ENCODE measurements at regions not wholly inside any gene's neighbourhood (a gene's known extent, or its start where the extent isn't known, plus 50 kb on each side); places are given as distances from the start of the nearest gene placed in this dataset.

- DNase-seq (ENCODE audit: low spot score) = no peak
- POLR2A ChIA-PET = no interaction called here
- no peak for ATAC-seq
- H3K36me3 Mint-ChIP-seq = no peaks in the 10 kb centered on the region
- H3K4me1 Mint-ChIP-seq = no peaks in the 10 kb centered on the region
- no peaks in the 10 kb centered on the region; the same call in 1 of the 2 replicates for H3K27me3 Mint-ChIP-seq (ENCODE audit: low read depth)
- no peak overlapping the region for H3K27ac Mint-ChIP-seq
- CTCF ChIA-PET = no interaction called here
- H3K4me3 Mint-ChIP-seq = no peak overlapping the region
- H3K9me3 Mint-ChIP-seq = peaks cover 11% of the 10 kb centered on the region
- TF ChIP-seq SMAD3 (CRISPR knock-in tag; IDR thresholded peaks at IDR 0.05; ENCODE audit: borderline replicate concordance) = no peak
- no peak for TF ChIP-seq NR3C1 (CRISPR knock-in tag; conservative IDR thresholded peaks at IDR 0.05; ENCODE audit: low read depth)
- no peak for TF ChIP-seq MAX (CRISPR knock-in tag; IDR thresholded peaks at IDR 0.05)
- TF ChIP-seq ETV6 (CRISPR knock-in tag; IDR thresholded peaks at IDR 0.05) = no peak
- no peak for TF ChIP-seq ZNF532 (CRISPR knock-in tag; IDR thresholded peaks at IDR 0.05; ENCODE audit: borderline replicate concordance)
- TF ChIP-seq ZNF232 (CRISPR knock-in tag; IDR thresholded peaks at IDR 0.05) = no peak
- no peak for TF ChIP-seq PRDM15 (CRISPR knock-in tag; IDR thresholded peaks at IDR 0.05)
- TF ChIP-seq USF1 (CRISPR knock-in tag; IDR thresholded peaks at IDR 0.05) = no peak
- no peak for TF ChIP-seq FOXP4 (CRISPR knock-in tag; IDR thresholded peaks at IDR 0.05)
Observed at GRCh38 chr6:6469074-6469473, 119.4 kb upstream of the LY86 start.

GRCh38 chr6:6470123-6470522 is 118.4 kb upstream of the LY86 start:
- ATAC-seq (no peak), DNase-seq (ENCODE audit: low spot score) (no peak)
- CTCF ChIA-PET = no interaction called here
- Mint-ChIP-seq H3K4me1 (no peaks in the 10 kb centered on the region), H3K27me3 (ENCODE audit: low read depth) (no peaks in the 10 kb centered on the region; the same call in 1 of the 2 replicates), H3K9me3 (peaks cover 11% of the 10 kb centered on the region), H3K4me3 (no peak overlapping the region), H3K27ac (no peak overlapping the region), H3K36me3 (no peaks in the 10 kb centered on the region)
- POLR2A ChIA-PET = no interaction called here
- TF ChIP-seq MAX (CRISPR knock-in tag; IDR thresholded peaks at IDR 0.05) (no peak), NR3C1 (CRISPR knock-in tag; conservative IDR thresholded peaks at IDR 0.05; ENCODE audit: low read depth) (no peak), EMX1 (CRISPR knock-in tag; IDR thresholded peaks at IDR 0.05) (no peak), NFYB (CRISPR knock-in tag; conservative IDR thresholded peaks at IDR 0.05; ENCODE audit: low read depth) (no peak), FOXP1 (CRISPR knock-in tag; IDR thresholded peaks at IDR 0.05; ENCODE audit: borderline replicate concordance) (no peak), USF2 (CRISPR knock-in tag; IDR thresholded peaks at IDR 0.05) (no peak), ZNF396 (CRISPR knock-in tag; IDR thresholded peaks at IDR 0.05; ENCODE audit: borderline replicate concordance) (no peak), HMGXB4 (CRISPR knock-in tag; IDR thresholded peaks at IDR 0.05) (no peak), ZNF219 (CRISPR knock-in tag; IDR thresholded peaks at IDR 0.05; ENCODE audit: borderline replicate concordance) (no peak), CTCF (IDR thresholded peaks at IDR 0.05) (no peak), GTF2I (CRISPR knock-in tag; conservative IDR thresholded peaks at IDR 0.05) (no peak), SMAD3 (CRISPR knock-in tag; IDR thresholded peaks at IDR 0.05; ENCODE audit: borderline replicate concordance) (no peak)
